GF-D8 (cell line): ENCODE measurements at regions not wholly inside any gene's neighbourhood (a gene's known extent, or its start where the extent isn't known, plus 50 kb on each side); places are given as distances from the start of the nearest gene placed in this dataset.

Source experiments
- DNase-seq: peaks from one replicate; lab custom pipeline; 2025; lab: John Stamatoyannopoulos, UW

GRCh38 chr10:63744060-63744941 is 223.1 kb downstream of the REEP3 start:
- no peak for DNase-seq

GRCh38 chr10:63749915-63750314 is 228.7 kb downstream of the REEP3 start:
- DNase-seq, result no peak

DNA sequence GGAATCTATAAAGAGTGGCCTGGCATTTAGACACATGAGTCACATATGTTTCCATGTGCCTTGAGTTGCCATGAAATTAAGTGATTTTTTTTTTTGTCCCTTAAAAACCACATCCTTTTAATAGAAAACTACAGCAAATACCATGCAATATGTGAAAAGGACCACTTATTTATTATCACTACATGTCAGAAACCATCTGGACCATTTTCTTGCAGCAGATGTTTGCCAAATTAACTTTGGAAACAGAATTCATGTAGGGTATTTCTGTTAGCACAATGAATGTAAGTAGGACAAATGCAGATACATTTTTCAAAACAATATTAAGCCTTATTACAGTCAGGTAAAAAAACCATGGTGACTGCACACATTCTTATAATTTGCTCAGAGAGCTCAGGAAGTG is 230.6 kb downstream of the REEP3 start:
- no peak for DNase-seq

DNA sequence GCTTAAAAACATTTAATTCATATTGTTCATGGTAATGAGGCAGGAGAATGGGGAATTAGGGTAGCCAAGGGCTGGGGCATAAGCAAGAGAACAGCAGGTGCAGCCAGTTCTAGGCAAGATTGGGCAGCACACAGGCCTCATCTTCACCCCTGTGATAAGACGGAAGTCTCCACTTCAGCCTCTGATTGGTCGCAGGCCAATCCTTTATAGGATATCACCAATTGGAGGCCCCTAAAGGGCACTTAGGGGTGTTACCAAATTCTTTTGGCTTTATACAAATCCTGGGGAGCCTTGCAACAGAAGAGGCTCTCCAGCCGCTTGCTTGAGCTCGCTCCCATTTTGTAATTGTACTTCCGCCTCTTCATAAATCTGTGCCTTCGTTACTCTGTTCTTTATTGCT is 231.1 kb downstream of the REEP3 start:
- no peak for DNase-seq

GRCh38 chr10:63753808-63754207 is 232.6 kb downstream of the REEP3 start:
- no peak for DNase-seq

DNA sequence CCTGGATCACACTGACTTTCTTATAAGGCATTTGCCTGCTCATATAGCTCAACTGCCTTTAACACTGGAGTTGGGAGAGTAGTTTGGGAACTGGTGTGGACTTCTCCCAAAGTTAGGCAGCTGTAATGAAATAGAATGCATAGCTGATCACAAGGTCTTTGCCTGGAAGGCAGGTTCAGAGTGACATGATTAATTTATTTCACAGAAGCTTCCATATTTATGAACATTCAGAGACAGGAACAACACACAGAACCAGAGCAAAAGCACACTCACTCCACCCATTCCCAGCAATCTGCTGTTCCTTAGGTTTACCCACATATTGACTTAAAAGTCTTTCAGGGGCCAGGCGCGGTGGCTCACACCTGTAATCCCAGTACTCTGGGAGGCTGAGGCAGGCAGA is 234.2 kb downstream of the REEP3 start:
- no peak for DNase-seq

GRCh38 chr10:63757067-63757466 is 235.9 kb downstream of the REEP3 start:
- DNase-seq, result no peak

GRCh38 chr10:63758080-63758479 is 236.9 kb downstream of the REEP3 start:
- DNase-seq, result no peak

DNA sequence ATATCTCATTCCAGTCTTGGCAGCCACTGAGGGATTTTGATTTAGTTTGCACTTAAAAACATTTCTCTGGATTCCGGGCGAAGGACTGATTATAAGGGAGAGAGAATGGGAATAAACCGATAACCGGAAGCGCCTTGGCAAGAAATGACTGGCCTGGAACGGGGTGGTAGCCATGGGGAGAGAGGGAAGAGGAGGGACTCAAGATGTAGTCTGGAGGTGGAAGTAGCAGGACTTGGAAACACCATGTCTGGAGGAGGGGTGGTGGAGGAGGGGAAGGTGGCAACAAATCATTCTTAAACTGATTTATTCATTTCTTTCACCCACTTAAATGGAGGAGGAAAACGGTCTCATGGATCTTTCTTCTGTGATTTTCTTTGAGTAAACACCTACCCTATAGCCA is 238.1 kb downstream of the REEP3 start:
- no peak for DNase-seq

- DNase-seq, result no peak
These were observed 239.0 kb downstream of the REEP3 start for GRCh38 chr10:63760034-63760707.

- DNase-seq, result no peak
These were observed 239.5 kb downstream of the REEP3 start for GRCh38 chr10:63760708-63761047.

GRCh38 chr10:63761243-63761642 is 240.0 kb downstream of the REEP3 start:
- no peak for DNase-seq

GRCh38 chr10:63763744-63764143 is 242.5 kb downstream of the REEP3 start:
- DNase-seq, result no peak

GRCh38 chr10:63765126-63765525 is 243.9 kb downstream of the REEP3 start:
- no peak for DNase-seq

- DNase-seq, result no peak
These were observed 245.5 kb downstream of the REEP3 start for GRCh38 chr10:63766745-63767137.

GRCh38 chr10:63767138-63767801 is 246.1 kb downstream of the REEP3 start:
- no peak for DNase-seq

DNA sequence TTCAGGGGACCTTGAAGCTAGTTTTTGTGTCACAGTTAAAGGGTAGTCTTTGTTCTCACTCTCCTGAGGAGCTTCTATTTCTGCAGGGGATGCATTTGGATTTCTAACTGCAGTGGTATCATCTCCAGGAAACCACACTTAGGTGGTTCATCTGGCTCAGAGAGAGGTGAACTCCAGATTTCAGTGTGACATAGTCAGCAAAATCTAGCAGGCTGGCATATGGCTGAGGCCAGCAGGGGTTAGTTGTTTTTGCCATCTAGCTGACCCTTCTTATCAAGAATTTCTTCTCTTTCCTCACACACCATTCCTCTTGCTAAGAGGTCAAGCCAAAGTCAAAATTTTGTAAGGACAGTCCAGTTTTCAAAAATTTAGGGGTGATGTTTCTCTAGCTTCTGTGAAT is 248.2 kb downstream of the REEP3 start:
- DNase-seq, result no peak

- DNase-seq, result no peak
These were observed 249.3 kb downstream of the REEP3 start for GRCh38 chr10:63770523-63770922.

DNA sequence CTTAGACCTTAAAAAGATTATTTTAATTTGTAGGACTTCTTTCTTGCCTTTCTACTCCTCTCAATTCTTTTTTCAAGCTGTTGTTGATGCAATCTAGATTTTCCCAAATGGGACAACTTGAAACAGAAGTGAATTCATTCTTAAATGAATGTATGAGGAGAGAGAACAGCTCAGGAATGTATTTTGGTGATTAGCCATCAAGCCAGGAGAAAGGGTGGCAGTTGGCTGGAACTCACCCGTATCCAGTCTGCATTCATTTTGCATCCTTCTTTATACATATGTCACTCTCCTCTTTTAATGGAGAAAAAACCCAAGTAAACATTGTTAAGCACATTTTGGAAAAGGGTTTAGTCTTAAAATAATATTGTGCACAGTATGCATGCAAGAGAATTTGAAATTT is 251.3 kb downstream of the REEP3 start:
- DNase-seq, result no peak

DNA sequence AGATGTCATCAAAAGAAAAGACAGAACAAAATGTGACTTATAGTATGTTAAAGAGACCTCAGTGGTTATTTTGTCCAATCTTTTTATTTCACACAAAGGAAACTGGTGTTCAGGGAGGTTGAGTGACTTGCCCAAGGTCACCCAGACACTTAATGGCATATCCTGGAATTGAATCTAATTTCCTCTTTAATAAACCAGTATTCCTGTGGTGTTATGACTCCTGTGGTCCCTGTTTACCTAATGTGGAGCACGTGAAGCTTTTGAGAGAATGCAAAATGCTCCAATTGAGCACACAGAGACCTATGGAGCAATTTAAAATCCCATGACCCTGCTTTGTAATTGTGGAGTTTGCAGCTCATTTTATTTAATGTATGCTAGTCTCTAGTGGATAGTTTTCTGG is 251.9 kb downstream of the REEP3 start:
- DNase-seq, result no peak

- DNase-seq, result no peak
These were observed 252.8 kb downstream of the REEP3 start for GRCh38 chr10:63773962-63774361.

DNA sequence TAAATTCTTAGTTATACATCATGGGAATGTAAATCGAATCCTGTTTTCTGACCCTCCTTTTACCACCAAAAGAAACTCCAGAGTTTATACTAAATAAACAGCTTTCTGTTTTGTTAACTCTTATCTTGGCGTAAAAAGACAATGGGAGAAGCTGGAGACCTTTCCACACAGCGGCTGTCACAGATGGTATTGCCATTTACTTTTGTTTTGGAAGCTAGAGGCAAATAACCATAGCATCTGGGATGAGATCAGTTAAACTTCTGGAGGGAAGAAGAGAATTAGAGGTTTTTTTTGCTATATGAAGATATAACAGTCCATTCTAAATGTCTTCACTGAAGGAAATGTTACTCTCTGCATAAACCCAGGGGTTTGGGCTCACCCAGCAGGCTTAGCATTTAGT is 258.9 kb downstream of the REEP3 start:
- no peak for DNase-seq

- no peak for DNase-seq
These were observed 260.0 kb downstream of the REEP3 start for GRCh38 chr10:63781226-63781625.
